HEK293 (cell line): ENCODE measurements at regions not wholly inside any gene's neighbourhood (a gene's known extent, or its start where the extent isn't known, plus 50 kb on each side); places are given as distances from the start of the nearest gene placed in this dataset.

Source experiments
- CTCF ChIA-PET: fragments of 350-600 bp; formaldehyde crosslinking; extraction: SDS; loops from one replicate; lab custom pipeline; 2021; ENCODE audit warnings: antibody characterized with exemption; lab: Yijun Ruan, JAX
- POLR2A ChIA-PET: fragments of 300-600 bp; formaldehyde crosslinking; extraction: SDS; loops from one replicate; lab custom pipeline; 2020; ENCODE audit warnings: antibody characterized with exemption, inconsistent platforms; lab: Yijun Ruan, JAX
- H3K27ac ChIP-seq: fragments of 200-500 bp; sonication (Bioruptor generic); 2 replicates; pipeline ENCODE4 v1.5.1; 2014; ENCODE audit warnings: low read depth, low read length, control low read depth, inconsistent platforms; ENCODE audit errors: extremely low read depth
- H3K36me3 ChIP-seq, 2 experiments: fragments of 200-500 bp in 1 of 2; sonication (Bioruptor generic) in 1 of 2; 1 replicate in 1 of 2; 2 replicates in 1 of 2; pipeline ENCODE4 v1.5.1; 2014 to 2017; ENCODE audit warnings: inconsistent platforms in 2 of 2, low read length in 2 of 2; ENCODE audit not compliant: control insufficient read depth in 2 of 2, insufficient read depth in 1 of 2
- H3K4me1 ChIP-seq: fragments of 200-500 bp; sonication (Bioruptor generic); 2 replicates; pipeline ENCODE4 v1.5.1; 2014; ENCODE audit warnings: mild to moderate bottlenecking, low read length, inconsistent platforms; ENCODE audit not compliant: control insufficient read depth, insufficient read depth
- H3K4me3 ChIP-seq: 2 replicates; pipeline ENCODE4 v1.5.1; 2011; ENCODE audit warnings: low read depth, mild to moderate bottlenecking, control low read depth, low read length, moderate library complexity
- H3K9me3 ChIP-seq: fragments of 200-500 bp; sonication (Bioruptor generic); 2 replicates; pipeline ENCODE4 v1.5.1; 2014; ENCODE audit warnings: low read depth, low read length, inconsistent platforms; ENCODE audit not compliant: control insufficient read depth, insufficient read depth
- ATF2 ChIP-seq: fragments of 450-650 bp; formaldehyde crosslinking; IDR thresholded peaks from 2 replicates; pipeline ENCODE4 v1.5.1; 2016; ENCODE audit warnings: missing biosample characterization, missing genetic modification characterization, low read depth
- BCL11B ChIP-seq: fragments of 450-650 bp; formaldehyde crosslinking; IDR thresholded peaks from 2 replicates; pipeline ENCODE4 v1.5.1; 2016; ENCODE audit warnings: low read depth, missing biosample characterization, missing genetic modification characterization
- CTCF ChIP-seq: fragments of 450-650 bp; formaldehyde crosslinking; IDR thresholded peaks from 2 replicates; pipeline ENCODE4 v1.5.1; 2016; ENCODE audit warnings: missing biosample characterization, missing genetic modification characterization
- HIC1 ChIP-seq: fragments of 450-650 bp; formaldehyde crosslinking; IDR thresholded peaks from 2 replicates; pipeline ENCODE4 v1.5.1; 2016; ENCODE audit warnings: missing biosample characterization, missing genetic modification characterization
- INSM2 ChIP-seq: fragments of 450-650 bp; formaldehyde crosslinking; IDR thresholded peaks from 2 replicates; pipeline ENCODE4 v1.5.1; 2016; ENCODE audit warnings: missing biosample characterization, missing genetic modification characterization
- KLF17 ChIP-seq: fragments of 450-650 bp; formaldehyde crosslinking; IDR thresholded peaks from 2 replicates; pipeline ENCODE4 v1.5.1; 2016; ENCODE audit warnings: missing biosample characterization, missing genetic modification characterization
- OSR2 ChIP-seq: fragments of 450-650 bp; formaldehyde crosslinking; IDR thresholded peaks from 2 replicates; pipeline ENCODE4 v1.5.1; 2016; ENCODE audit warnings: missing biosample characterization, missing genetic modification characterization
- ZFP3 ChIP-seq: fragments of 450-650 bp; formaldehyde crosslinking; IDR thresholded peaks from 2 replicates; pipeline ENCODE4 v1.5.1; 2016; ENCODE audit warnings: low read depth, missing biosample characterization, missing genetic modification characterization
- ZNF16 ChIP-seq: fragments of 450-650 bp; formaldehyde crosslinking; IDR thresholded peaks from 2 replicates; pipeline ENCODE4 v1.5.1; 2016; ENCODE audit warnings: low read depth, missing biosample characterization, missing genetic modification characterization
- ZNF18 ChIP-seq: fragments of 450-650 bp; formaldehyde crosslinking; IDR thresholded peaks from 2 replicates; pipeline ENCODE4 v1.5.1; 2016; ENCODE audit warnings: missing biosample characterization, missing genetic modification characterization
- ZNF239 ChIP-seq: fragments of 450-650 bp; formaldehyde crosslinking; IDR thresholded peaks from 2 replicates; pipeline ENCODE4 v1.5.1; 2016; ENCODE audit warnings: missing biosample characterization, missing genetic modification characterization
- ZNF24 ChIP-seq: fragments of 450-650 bp; formaldehyde crosslinking; IDR thresholded peaks from 2 replicates; pipeline ENCODE4 v1.5.1; 2016; ENCODE audit warnings: missing biosample characterization, missing genetic modification characterization
- ZNF398 ChIP-seq: fragments of 450-650 bp; formaldehyde crosslinking; IDR thresholded peaks from 2 replicates; pipeline ENCODE4 v1.5.1; 2017; ENCODE audit warnings: missing biosample characterization, missing genetic modification characterization
- ZNF510 ChIP-seq: fragments of 450-650 bp; formaldehyde crosslinking; IDR thresholded peaks from 2 replicates; pipeline ENCODE4 v1.5.1; 2018; ENCODE audit warnings: mild to moderate bottlenecking, missing genetic modification characterization, missing biosample characterization; ENCODE audit not compliant: insufficient replicate concordance
- ZNF513 ChIP-seq: fragments of 450-650 bp; IDR thresholded peaks from 2 replicates; pipeline ENCODE4 v1.5.1; 2018; ENCODE audit warnings: missing biosample characterization, missing genetic modification characterization
- ZNF626 ChIP-seq: fragments of 450-650 bp; sonication (Bioruptor Pico); formaldehyde crosslinking; IDR thresholded peaks from 2 replicates; pipeline ENCODE4 v1.5.1; 2018; ENCODE audit warnings: missing biosample characterization, missing genetic modification characterization, inconsistent platforms
- ZNF639 ChIP-seq: fragments of 450-650 bp; formaldehyde crosslinking; IDR thresholded peaks from 2 replicates; pipeline ENCODE4 v1.5.1; 2016; ENCODE audit warnings: missing biosample characterization, missing genetic modification characterization
- ZNF701 ChIP-seq: fragments of 450-650 bp; formaldehyde crosslinking; IDR thresholded peaks from 2 replicates; pipeline ENCODE4 v1.5.1; 2016; ENCODE audit warnings: missing biosample characterization, missing genetic modification characterization

- TF ChIP-seq ZNF239 (no peak), ZNF701 (tag by site-specific recombination) (no peak), ZNF639 (tag by site-specific recombination) (no peak), BCL11B (tag by site-specific recombination) (no peak), INSM2 (tag by site-specific recombination) (no peak), ZNF16 (tag by site-specific recombination) (no peak), CTCF (tag by site-specific recombination) (no peak), ZNF626 (tag by site-specific recombination) (no peak), OSR2 (tag by site-specific recombination) (no peak), ZNF513 (no peak), ZNF510 (tag by site-specific recombination) (no peak)
- no peak overlapping the region for H3K27ac ChIP-seq
- ChIA-PET POLR2A (no interaction called here), CTCF (no interaction called here)
- no peak overlapping the region for H3K4me3 ChIP-seq
- no peaks in the 10 kb centered on the region for H3K4me1 ChIP-seq
- H3K9me3 ChIP-seq, result no peaks in the 10 kb centered on the region
- no peaks in the 10 kb centered on the region for H3K36me3 ChIP-seq
These were observed 817.5 kb downstream of the CDH11 start for GRCh38 chr16:64304396-64304795.

- Histone ChIP-seq H3K4me1 (no peaks in the 10 kb centered on the region), H3K27ac (no peak overlapping the region), H3K36me3 (no peaks in the 10 kb centered on the region), H3K4me3 (no peak overlapping the region), H3K9me3 (no peaks in the 10 kb centered on the region)
- POLR2A ChIA-PET, result no interaction called here
- CTCF ChIA-PET, result interaction anchor here (0.6 kb wide), 1 partner anchor 346 kb away, joined by 3 read pairs; no protein-coding TSS in a partner anchor
- TF ChIP-seq OSR2 (tag by site-specific recombination) (no peak), ZNF18 (tag by site-specific recombination) (no peak), HIC1 (tag by site-specific recombination) (no peak), KLF17 (tag by site-specific recombination) (no peak), ZNF398 (no peak), ATF2 (tag by site-specific recombination) (no peak), ZNF24 (tag by site-specific recombination) (no peak), ZFP3 (no peak)
These were observed 823.8 kb downstream of the CDH11 start for GRCh38 chr16:64297863-64298600.
